H1 (cell line): ENCODE measurements at regions not wholly inside any gene's neighbourhood (a gene's known extent, or its start where the extent isn't known, plus 50 kb on each side); places are given as distances from the start of the nearest gene placed in this dataset.
A peak's percentile ranks its signal among the peaks of the same experiment; 100 is the strongest.

Experiments used
- CTCF ChIA-PET: fragments of 300-600 bp; sonication (Branson Sonifier 250); formaldehyde crosslinking; loops from one replicate; lab custom pipeline; 2021; ENCODE audit not compliant: partially characterized antibody; lab: Charles Lee
- POLR2A ChIA-PET: fragments of 300-600 bp; sonication (Branson Sonifier 250); formaldehyde crosslinking; loops from one replicate; lab custom pipeline; 2021; ENCODE audit warnings: inconsistent platforms; ENCODE audit not compliant: partially characterized antibody; lab: Charles Lee
- DNase-seq, 2 experiments: peaks; one replicate each; pipeline versions ENCODE4 v3.0.0 to v3.0.0-alpha.2; 2010 to 2022; ENCODE audit warnings: low spot score in 2 of 2, low read depth in 1 of 2, mixed read lengths in 1 of 2
- FAIRE-seq: peaks from 2 replicates; lab custom pipeline; 2011; peaks lifted over from hg19 to GRCh38; lab: Jason Lieb, UNC
- H2AFZ ChIP-seq: 2 replicates; pipeline ENCODE4 v1.8.1; 2012; ENCODE audit warnings: low read length, inconsistent platforms
- H2AK5ac ChIP-seq: 2 replicates; pipeline ENCODE4 v1.6.1; 2013; ENCODE audit warnings: low read depth, low read length
- H2BK120ac ChIP-seq: replicated peaks from 2 replicates; pipeline ENCODE3; 2013; ENCODE audit warnings: low read depth, low read length, inconsistent platforms
- H2BK12ac ChIP-seq: 2 replicates; pipeline ENCODE4 v1.6.1; 2013; ENCODE audit warnings: low read depth, low read length
- H2BK15ac ChIP-seq: 2 replicates; pipeline ENCODE4 v1.6.1; 2013; ENCODE audit warnings: low read length
- H2BK20ac ChIP-seq: 2 replicates; pipeline ENCODE4 v1.6.1; 2013; ENCODE audit warnings: low read length
- H2BK5ac ChIP-seq: 2 replicates; pipeline ENCODE4 v1.6.1; 2013; ENCODE audit warnings: low read depth, low read length
- H3K14ac ChIP-seq: 2 replicates; pipeline ENCODE4 v1.6.1; 2013; ENCODE audit warnings: inconsistent platforms; ENCODE audit not compliant: insufficient read length
- H3K18ac ChIP-seq: 2 replicates; pipeline ENCODE4 v1.6.1; 2013; ENCODE audit warnings: low read length; ENCODE audit errors: extremely low read depth
- H3K23ac ChIP-seq: 2 replicates; pipeline ENCODE4 v1.6.1; 2013; ENCODE audit warnings: inconsistent platforms; ENCODE audit not compliant: insufficient read length
- H3K23me2 ChIP-seq: 2 replicates; pipeline ENCODE4 v1.6.1; 2013; ENCODE audit warnings: low read depth, low read length
- H3K27ac ChIP-seq: 2 replicates; pipeline ENCODE4 v1.6.1; 2011; ENCODE audit warnings: low read depth, low read length, inconsistent platforms
- H3K27me3 ChIP-seq, 4 experiments: replicated peaks in 1 of 4; 1 replicate in 1 of 4; 2 replicates in 3 of 4; pipeline versions ENCODE4 v1.6.1 to v1.8.1; 2011 to 2013; ENCODE audit warnings: low read length in 3 of 4, mild to moderate bottlenecking in 3 of 4, inconsistent platforms in 2 of 4, mixed read lengths in 2 of 4, moderate library complexity in 1 of 4; ENCODE audit not compliant: control insufficient read depth in 3 of 4, insufficient read depth in 3 of 4; ENCODE audit errors: extremely low read depth in 1 of 4
- H3K36me3 ChIP-seq, 4 experiments: 2 replicates each; pipeline versions ENCODE4 v1.6.1 to v1.8.1; 2011 to 2013; ENCODE audit warnings: mild to moderate bottlenecking in 4 of 4, low read length in 3 of 4, moderate library complexity in 2 of 4, control low read depth in 1 of 4, inconsistent platforms in 1 of 4; ENCODE audit not compliant: insufficient read depth in 4 of 4, control insufficient read depth in 2 of 4
- H3K4ac ChIP-seq: replicated peaks from 2 replicates; pipeline ENCODE3; 2013; ENCODE audit warnings: low read length, low read depth, mixed read lengths, inconsistent platforms; ENCODE audit not compliant: insufficient read length
- H3K4me1 ChIP-seq, 4 experiments: replicated peaks in 1 of 4; 1 replicate in 1 of 4; 2 replicates in 3 of 4; pipeline versions ENCODE4 v1.6.1 to v1.8.1; 2011 to 2013; ENCODE audit warnings: low read length in 3 of 4, inconsistent platforms in 2 of 4, mixed read lengths in 1 of 4; ENCODE audit not compliant: insufficient read depth in 4 of 4, control insufficient read depth in 3 of 4
- H3K4me2 ChIP-seq, 2 experiments: 2 replicates each; pipeline versions ENCODE4 v1.6.1 to v1.8.1; 2011 to 2013; ENCODE audit warnings: low read depth in 2 of 2, low read length in 2 of 2, control low read depth in 1 of 2, inconsistent platforms in 1 of 2, mild to moderate bottlenecking in 1 of 2; ENCODE audit not compliant: insufficient read depth in 1 of 2
- H3K4me3 ChIP-seq, 4 experiments: fragments of 200-600, 300-600 bp in 1 of 4; sonication (generic), shearing (Covaris generic), sonication (Bioruptor Twin) in 1 of 4; 2 replicates each; pipeline versions ENCODE4 v1.5.1 to v1.8.1; 2011 to 2016; ENCODE audit warnings: low read length in 4 of 4, low read depth in 3 of 4, control low read depth in 2 of 4, inconsistent platforms in 2 of 4, mild to moderate bottlenecking in 2 of 4, mixed read lengths in 1 of 4, moderate library complexity in 1 of 4; ENCODE audit not compliant: insufficient read depth in 2 of 4; ENCODE audit errors: extremely low read depth in 1 of 4
- H3K56ac ChIP-seq: replicated peaks from 2 replicates; pipeline ENCODE3; 2013; ENCODE audit warnings: low read depth, mild to moderate bottlenecking, mixed read lengths, low read length, inconsistent platforms; ENCODE audit not compliant: insufficient read length
- H3K79me1 ChIP-seq: 2 replicates; pipeline ENCODE4 v1.6.1; 2013; ENCODE audit warnings: low read depth, low read length, control low read depth
- H3K79me2 ChIP-seq, 2 experiments: 2 replicates each; pipeline versions ENCODE4 v1.6.1 to v1.8.1; 2012 to 2013; ENCODE audit warnings: low read length in 2 of 2, mild to moderate bottlenecking in 2 of 2, inconsistent platforms in 1 of 2; ENCODE audit not compliant: insufficient read depth in 2 of 2, control insufficient read depth in 1 of 2
- H3K9ac ChIP-seq, 4 experiments: replicated peaks in 1 of 4; 1 replicate in 1 of 4; 2 replicates in 3 of 4; pipeline versions ENCODE4 v1.6.1 to v1.8.1; 2011 to 2013; ENCODE audit warnings: low read depth in 3 of 4, low read length in 3 of 4, control low read depth in 2 of 4, mild to moderate bottlenecking in 2 of 4, moderate library complexity in 2 of 4, inconsistent platforms in 1 of 4; ENCODE audit errors: extremely low read depth in 1 of 4
- H3K9me3 ChIP-seq, 2 experiments: 2 replicates each; pipeline versions ENCODE4 v1.6.1 to v1.8.1; 2012 to 2013; ENCODE audit warnings: mild to moderate bottlenecking in 2 of 2, moderate library complexity in 2 of 2, control low read depth in 1 of 2, inconsistent platforms in 1 of 2, low read depth in 1 of 2, low read length in 1 of 2, mixed read lengths in 1 of 2; ENCODE audit not compliant: insufficient read depth in 2 of 2
- H4K20me1 ChIP-seq, 2 experiments: replicated peaks in 1 of 2; 2 replicates each; pipeline versions ENCODE3 to v1.8.1; 2011 to 2013; ENCODE audit warnings: inconsistent platforms in 2 of 2, low read length in 2 of 2, mild to moderate bottlenecking in 1 of 2; ENCODE audit not compliant: insufficient read depth in 2 of 2, control insufficient read depth in 1 of 2
- H4K5ac ChIP-seq: 2 replicates; pipeline ENCODE4 v1.6.1; 2013; ENCODE audit warnings: low read length, low read depth, mixed read lengths, inconsistent platforms; ENCODE audit not compliant: insufficient read length
- H4K8ac ChIP-seq: 2 replicates; pipeline ENCODE4 v1.8.0; 2013; ENCODE audit warnings: mild to moderate bottlenecking, moderate library complexity, low read length, inconsistent platforms; ENCODE audit not compliant: insufficient read depth; ENCODE audit errors: extremely low read depth
- H4K91ac ChIP-seq: replicated peaks from 2 replicates; pipeline ENCODE3; 2013; ENCODE audit warnings: low read length, mixed read lengths, inconsistent platforms; ENCODE audit not compliant: insufficient read length
- CHD2 ChIP-seq: IDR thresholded peaks from 2 replicates; pipeline ENCODE4 v1.6.1; 2012; ENCODE audit warnings: low read length, improper control_type of control experiment
- TEAD4 ChIP-seq: IDR thresholded peaks from 2 replicates; pipeline ENCODE4 v1.6.1; 2012; ENCODE audit warnings: low read depth, low read length, inconsistent platforms, mixed read lengths
- ZNF274 ChIP-seq: IDR thresholded peaks from 2 replicates; pipeline ENCODE4 v1.7.0; 2012; ENCODE audit warnings: low read length, borderline replicate concordance; ENCODE audit errors: extremely low read depth
- WGBS, 2 experiments: shearing (Covaris generic) in 1 of 2; methylation state at CpG; one replicate each; pipeline versions ENCODE4 v1.1.6 to v1.1.7; 2013 to 2015; ENCODE audit warnings: low lambda C conversion rate in 2 of 2, mixed read lengths in 2 of 2, inconsistent platforms in 1 of 2, low coverage in 1 of 2, missing lambda C conversion rate in 1 of 2; ENCODE audit not compliant: insufficient replicate concordance in 2 of 2, insufficient coverage in 1 of 2, insufficient read length in 1 of 2; ENCODE audit errors: extremely low coverage in 1 of 2, missing lambda C conversion rate in 1 of 2; 5-methylcytosine and 5-hydroxymethylcytosine counted together

- peaks cover 3 to 13% of the 10 kb centered on the region in 2 experiments; a peak in 2 of 4 replicates for H3K9me3 ChIP-seq
- H3K4me1 ChIP-seq = peaks cover 0 to 3% (median 2%) of the 10 kb centered on the region in 4 experiments; a peak in 2 of 7 replicates
- no peak overlapping the region for H3K4me3 ChIP-seq
- no peak overlapping the region for H4K91ac ChIP-seq
- H2AK5ac ChIP-seq = no peak overlapping the region
- no peak overlapping the region for H3K4ac ChIP-seq
- no peak for TF ChIP-seq ZNF274
- no peak for TF ChIP-seq CHD2
- no peak for TF ChIP-seq TEAD4
- no peak overlapping the region for H3K4me2 ChIP-seq
- no peak overlapping the region for H2AFZ ChIP-seq
- no peaks in the 10 kb centered on the region for H3K23me2 ChIP-seq
- peak overlapping the region in 1 of 4 experiments; percentile 8; a peak in 1 of 7 replicates for H3K9ac ChIP-seq
- no peaks in the 10 kb centered on the region for H4K20me1 ChIP-seq
- no peak overlapping the region for H2BK20ac ChIP-seq
- H4K5ac ChIP-seq = no peak overlapping the region
- no peak overlapping the region for H2BK12ac ChIP-seq
- ChIA-PET POLR2A (no interaction called here), CTCF (no interaction called here)
- H2BK15ac ChIP-seq = no peak overlapping the region
- H3K27me3 ChIP-seq = no peaks in the 10 kb centered on the region
- no peak overlapping the region for H3K14ac ChIP-seq
- no peak overlapping the region for H3K23ac ChIP-seq
- H3K18ac ChIP-seq = no peak overlapping the region
- no peak overlapping the region for H2BK5ac ChIP-seq
- H3K27ac ChIP-seq = no peak overlapping the region
- no peak for DNase-seq
- H3K56ac ChIP-seq = no peak overlapping the region
- no peaks in the 10 kb centered on the region; a peak in 1 of 8 replicates for H3K36me3 ChIP-seq
- FAIRE-seq = no peak
- no peak overlapping the region for H4K8ac ChIP-seq
- no peaks in the 10 kb centered on the region for H3K79me1 ChIP-seq
- H3K79me2 ChIP-seq = no peaks in the 10 kb centered on the region
- 97% methylated on average over 3 of the region's 3 CpGs; no CpG with 5 or more reads in 1 of the 2 experiments for WGBS, 2 experiments
- H2BK120ac ChIP-seq = no peak overlapping the region
Measured at GRCh38 chr10:9547936-9548904, 1469.5 kb upstream of the CELF2 start.
